Embryonic facial prominence (tissue), 1 donor: ENCODE measurements at regions not wholly inside any gene's neighbourhood (a gene's known extent, or its start where the extent isn't known, plus 50 kb on each side); places are given as distances from the start of the nearest gene placed in this dataset.
"Not testable (repeated sequence)": the region's sequence is repeated elsewhere in the genome, so short reads cannot be mapped to it uniquely, and the experiment has no call there.

Experiments
- DNase-seq: peaks from one replicate; pipeline ENCODE4 v3.0.0-alpha.2; 2016; ENCODE audit errors: extremely low spot score

DNA sequence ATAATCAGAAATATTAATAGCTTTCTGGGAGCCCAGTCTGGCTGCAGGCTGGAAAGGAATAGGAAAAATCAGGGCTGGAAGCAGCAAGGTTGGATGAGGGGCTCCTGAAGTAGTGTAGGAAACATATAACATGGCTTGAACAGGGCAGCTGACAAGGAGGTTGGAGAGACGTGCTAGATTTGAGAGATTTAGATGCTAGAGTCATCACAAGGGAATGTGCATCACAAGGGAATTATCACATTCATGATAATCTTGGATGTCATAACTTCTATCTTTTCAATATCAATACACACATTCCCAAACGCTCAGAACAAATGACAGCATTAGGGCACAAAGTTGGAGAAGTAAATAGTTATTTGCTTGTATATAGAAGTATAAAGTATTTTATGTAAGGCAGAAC lies 120.9 kb upstream of the EGFR start:
- DNase-seq = no peak

DNA sequence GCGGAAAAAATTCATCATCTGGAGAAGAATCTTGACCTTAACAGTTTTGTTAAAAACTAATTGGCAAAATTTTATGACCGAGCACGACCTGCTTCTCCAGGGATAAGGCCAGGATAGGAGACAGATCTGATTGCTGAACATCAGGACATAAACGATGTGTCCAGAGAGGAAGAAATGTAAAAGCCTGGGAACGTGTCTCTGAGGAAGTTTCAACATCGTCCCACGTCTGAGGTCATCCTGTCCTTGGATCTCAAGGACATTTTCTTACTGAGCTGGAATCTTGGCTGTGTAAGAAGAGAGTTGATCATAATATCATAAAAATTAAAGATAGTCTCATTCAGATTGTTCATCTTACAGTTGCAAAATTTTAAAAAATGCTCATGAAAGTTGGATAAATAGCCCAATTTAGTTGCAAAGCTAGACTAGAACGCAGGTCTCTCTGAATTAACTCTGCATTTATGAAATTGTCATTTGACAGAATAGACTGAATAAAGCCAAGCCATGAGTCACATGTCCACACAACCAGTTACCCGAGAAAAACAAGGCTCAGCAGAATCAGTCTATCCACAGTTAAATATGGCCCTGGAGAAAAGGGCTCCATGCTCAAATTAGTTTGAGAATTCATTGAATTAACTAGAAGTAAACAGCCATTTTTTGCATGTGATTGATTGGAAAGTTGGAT lies 120.0 kb upstream of the EGFR start:
- DNase-seq = no peak

DNA sequence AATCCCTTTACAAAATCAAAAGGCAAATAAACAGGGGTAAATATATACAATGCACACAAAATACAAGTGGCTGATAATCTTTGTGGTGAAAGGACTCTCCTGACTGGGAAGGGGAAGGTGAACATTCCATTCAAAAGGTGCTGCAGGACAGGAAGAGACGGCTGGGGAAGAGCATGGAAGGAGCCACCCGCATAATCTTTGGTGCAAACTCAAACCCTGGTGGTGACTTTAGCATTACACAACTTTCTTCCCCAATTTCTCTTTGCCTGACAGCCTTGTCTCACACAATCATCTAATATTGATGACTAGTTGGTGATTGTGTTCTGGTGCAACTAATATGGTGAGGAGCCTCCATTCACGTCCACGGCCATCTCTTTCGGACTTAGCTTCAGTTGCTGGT lies 117.0 kb upstream of the EGFR start:
- DNase-seq = no peak

DNA sequence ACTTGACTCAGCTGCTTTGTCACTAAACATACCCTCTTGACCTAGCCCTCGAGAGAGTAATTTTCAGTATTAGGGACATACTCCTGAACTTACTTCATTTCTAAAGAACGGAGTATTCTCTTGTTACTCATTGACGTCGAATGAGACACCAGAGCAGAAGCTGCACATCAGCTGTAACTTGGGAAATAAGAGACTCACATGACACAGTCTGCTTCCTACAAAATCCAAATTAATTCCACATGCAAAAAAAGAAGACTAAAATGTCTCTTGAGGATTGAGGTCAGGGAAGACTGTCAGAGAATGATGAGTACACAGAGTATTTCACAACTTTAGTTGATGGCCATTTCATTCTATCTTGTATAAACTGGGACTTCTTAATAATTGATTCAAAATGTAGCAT lies 114.7 kb upstream of the EGFR start:
- DNase-seq = no peak

DNA sequence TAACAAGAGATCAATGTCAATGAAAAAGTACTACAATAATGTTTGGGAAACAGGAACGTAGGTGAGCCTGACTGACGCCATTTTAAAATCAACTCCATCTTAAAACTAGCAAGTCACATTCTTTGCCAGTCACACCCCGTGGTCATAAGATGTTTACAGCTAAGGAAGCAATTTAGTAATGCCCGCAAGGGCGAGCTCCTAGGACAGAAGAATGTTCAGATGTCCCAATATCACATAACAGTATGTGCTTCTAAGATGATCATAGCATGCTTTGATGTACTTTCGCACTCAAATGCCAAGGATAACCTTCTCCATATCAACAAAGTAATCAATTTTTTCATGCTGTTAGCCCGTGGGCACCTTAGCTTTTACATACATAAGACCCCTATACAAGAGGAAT lies 113.8 kb upstream of the EGFR start:
- DNase-seq = no peak

DNA sequence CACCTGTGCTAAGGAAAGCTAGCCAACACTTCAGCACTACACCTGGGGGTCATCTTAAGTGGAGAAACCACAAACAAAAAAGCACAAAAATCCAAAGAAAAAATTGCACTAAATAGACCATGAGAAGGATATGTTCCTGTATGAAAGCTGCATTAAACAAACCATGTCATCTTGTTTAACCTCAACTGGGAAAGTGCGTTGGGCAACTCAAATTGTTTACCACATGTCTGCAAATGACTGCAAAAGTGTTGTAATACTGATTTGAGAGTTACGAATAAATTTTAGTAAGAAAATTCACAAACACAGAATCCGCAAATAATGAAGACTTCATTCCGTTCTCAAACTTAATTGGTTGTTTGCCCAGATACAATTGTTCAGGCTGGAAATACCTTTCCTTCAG lies 111.9 kb upstream of the EGFR start:
- DNase-seq = no peak

DNA sequence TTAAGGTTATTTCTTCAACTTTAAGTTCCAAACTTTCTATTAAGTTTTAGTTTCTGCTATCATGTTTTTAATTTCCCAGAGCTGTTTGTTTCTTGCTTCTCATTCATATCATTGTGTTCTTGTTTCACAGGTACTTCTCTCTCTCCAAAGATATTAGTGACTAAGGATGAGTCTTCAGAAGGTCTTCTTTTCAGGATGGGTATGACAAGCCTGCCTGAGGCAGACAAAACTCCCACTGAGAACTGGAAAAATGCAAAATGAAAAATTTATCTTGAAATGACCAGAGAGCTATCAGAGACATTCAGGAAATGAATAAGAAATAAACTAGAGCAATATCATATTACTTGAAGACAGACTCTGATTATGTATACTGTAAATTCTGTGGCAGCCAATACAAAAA lies 110.8 kb upstream of the EGFR start:
- DNase-seq = no peak

DNA sequence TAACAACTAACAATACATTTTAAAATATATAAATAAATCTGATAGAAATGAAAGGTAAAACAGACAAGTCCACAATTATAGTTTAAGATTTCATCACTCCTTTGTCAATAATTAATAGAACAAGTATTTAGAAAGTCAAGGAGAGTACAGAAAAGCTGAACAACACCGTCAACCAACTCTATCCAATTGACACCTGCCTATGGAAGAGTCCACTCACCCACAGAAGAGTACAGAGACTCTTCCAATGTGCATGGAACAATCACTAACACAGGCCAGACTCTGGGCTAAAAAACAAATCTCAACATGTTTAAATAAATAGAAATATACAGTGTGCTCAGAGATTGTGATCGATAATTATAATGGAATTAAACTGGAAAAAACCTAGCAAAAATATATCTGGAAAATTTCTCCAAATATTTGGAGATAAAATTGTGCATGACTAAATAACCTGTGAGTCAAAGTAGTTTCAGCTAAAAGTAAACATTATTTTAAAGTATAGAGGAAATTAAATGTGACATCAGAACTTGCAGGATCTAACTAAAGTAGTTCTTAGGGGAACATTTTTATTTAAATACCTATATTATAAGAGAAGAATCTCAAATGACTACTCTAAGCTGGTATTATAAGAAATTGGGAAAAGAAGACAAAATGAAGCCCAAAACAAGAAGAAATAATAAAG lies 109.9 kb upstream of the EGFR start:
- DNase-seq = no peak

DNA sequence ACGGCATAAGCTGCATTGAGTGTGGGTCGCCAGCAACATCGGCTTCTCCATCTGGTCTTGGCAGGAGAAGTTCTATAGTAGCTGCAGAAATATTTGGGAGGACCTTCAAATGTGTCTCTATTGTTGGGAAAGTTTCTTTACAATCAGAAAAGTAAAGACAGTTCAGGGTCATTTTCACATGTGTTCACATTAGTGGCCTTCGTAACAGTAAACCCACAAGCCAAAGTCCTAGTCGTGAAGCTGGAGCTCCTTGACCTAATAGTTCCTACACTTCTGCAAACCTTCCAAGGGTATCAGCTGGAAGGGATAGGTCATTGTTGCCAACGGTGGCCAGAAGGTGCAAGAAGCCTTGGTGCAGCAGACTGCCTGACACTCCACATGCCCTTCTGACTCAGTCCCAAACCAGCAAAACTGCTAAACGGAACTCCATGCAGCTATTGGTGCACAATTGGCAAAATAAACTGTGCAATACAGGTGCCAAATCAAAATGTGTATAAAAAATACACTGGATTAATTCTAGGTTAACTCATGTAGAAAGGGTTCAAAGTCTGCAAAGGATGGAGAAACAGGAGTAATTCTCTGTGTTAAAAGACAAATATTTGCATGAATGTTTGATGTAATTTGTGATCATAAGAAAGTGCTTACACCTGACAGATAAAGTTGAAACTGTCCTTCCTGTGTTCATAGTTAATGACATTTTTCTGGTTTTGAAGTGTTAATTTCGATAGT lies 102.8 kb upstream of the EGFR start:
- DNase-seq = no peak

DNA sequence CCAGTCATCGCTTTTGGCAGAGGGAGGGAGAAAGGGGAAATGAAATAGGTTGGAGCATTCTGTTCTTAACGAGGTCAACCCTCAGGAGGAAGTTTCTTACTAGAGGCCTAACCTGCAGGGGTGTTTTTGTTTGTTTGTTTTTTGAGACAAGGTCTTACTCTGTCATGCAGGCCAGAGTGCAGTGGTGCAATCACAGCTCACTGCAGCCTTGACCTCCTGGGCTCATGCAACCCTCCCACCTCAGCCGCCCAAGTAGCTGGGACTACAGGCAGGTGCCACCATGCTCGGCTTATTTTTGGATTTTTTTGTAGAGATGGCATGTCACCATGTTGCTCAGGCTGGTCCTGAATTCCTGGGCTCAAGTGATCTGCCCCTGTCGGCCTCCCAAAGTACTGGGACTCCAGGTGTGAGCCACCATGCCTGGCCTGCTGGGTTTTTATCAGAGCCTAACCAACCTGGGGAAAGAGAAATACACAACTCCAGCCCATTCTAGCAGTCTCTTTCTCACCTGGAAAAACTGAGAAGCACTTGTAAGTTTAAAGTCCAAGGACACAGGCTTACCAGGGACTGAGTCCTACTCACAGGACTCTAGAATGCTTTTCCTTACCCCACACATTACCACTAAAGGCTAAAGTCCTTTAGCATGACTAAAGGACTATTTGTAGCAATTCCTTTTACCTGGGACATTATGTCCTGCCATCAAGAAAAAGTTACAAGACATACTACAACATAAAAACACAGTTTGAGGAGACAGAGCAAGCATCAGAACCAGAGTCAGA lies 101.0 kb upstream of the EGFR start:
- no peak for DNase-seq

DNA sequence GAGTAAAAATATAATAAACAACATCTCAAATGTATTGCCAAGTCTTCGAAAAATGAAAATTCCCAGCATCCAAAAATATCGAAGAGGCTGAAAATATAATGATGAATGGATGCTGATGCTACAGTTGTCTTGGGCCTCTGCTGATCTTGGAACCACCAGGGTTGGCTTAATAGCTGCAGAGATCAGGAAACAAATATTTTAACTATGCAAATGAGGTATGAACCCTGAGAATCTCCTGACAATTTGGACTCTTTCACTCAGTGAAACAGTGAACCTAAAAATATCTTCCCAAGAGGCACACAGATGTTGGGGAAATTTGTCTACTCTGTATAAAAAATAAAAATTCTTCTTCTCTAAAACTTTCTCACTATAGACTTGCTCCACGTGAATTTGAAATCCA lies 97.7 kb upstream of the EGFR start:
- DNase-seq = no peak

DNA sequence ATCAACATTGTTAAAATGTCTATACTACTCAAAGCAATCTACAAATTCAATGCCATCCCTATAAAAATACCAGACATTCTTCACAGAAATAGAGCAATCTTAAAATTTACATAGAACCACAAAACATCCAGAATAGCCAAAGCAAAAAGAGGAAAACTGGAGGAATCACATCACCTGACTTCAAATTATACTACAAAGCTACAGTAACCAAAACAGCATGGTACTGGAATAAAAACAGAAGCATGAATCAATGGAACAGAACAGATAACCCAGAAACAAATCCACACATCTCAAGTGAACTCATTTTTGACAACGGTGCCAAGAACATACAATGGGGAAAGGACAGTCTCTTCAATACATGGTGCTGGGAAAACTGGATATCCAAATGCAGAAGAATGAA lies 87.3 kb upstream of the EGFR start:
- no peak for DNase-seq

DNA sequence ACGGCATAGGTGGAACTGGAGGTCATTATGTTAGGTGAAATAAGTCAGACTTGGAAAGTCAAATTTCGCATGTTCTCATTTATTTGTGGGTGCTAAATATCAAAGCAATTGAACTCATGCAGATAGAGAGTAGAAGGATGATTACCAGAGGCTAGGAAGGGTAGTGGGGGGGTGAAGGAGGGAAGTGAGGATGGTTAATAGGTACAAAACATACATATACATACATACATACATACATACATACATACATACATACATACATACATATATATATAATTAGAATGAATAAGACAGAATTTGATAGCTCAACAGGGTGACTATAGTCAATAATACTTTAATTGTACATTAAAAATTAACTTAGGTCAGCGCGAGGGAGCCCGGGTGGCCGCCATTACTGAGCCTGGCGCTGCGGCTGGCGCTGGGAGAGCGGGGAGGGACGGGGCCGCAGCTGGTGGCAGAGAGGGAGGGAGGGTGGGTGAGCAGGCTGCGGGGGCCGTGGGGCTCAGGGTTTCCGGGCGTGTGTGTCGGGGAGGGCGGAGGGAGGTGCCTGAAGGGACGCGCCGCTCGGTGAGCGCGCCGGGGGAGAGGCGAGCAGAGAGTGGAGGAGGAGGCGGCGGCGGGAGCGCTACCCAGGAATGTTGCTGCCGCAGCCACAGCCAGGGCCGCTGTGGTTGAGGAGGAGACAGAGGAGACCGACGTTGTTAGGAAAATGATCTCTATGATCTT lies 85.8 kb upstream of the EGFR start:
- DNase-seq = peak; percentile 55

DNA sequence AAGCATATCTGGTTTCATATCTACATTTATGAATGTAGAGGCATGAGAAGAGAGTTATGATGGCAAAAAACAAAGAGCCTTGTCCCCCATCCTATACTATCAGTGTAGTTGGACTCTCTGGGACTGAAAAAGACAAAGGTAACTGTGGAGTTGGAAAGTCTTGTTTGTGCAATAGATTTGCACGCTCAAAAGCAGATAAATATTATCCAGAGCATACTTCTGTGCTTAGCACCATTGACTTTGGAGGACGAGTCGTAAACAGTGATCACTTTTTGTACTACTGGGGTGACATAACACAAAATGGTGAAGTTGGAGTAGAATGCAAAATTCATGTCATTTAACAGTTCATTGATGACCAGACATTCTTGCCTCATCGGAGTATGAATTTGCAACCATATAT lies 85.2 kb upstream of the EGFR start:
- DNase-seq = no peak

DNA sequence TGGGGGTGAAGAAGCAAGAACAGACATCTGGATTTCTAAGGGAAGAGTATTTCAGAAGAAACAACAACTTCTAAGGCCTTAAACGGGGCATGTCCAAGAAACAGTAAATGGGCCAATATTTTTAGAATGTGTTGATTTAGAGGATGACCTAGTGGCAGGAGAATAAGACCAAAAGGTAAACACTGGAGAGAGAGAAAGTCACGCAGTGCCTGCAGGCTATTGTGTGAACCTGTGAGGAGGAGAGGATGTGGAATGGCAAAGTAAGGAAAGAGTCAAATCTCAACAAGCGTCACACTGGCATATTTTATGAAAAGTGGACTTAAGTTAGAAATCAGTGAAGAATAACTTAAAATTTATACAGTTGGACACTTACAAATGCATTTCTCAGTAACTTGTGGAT lies 78.1 kb upstream of the EGFR start:
- no peak for DNase-seq

DNA sequence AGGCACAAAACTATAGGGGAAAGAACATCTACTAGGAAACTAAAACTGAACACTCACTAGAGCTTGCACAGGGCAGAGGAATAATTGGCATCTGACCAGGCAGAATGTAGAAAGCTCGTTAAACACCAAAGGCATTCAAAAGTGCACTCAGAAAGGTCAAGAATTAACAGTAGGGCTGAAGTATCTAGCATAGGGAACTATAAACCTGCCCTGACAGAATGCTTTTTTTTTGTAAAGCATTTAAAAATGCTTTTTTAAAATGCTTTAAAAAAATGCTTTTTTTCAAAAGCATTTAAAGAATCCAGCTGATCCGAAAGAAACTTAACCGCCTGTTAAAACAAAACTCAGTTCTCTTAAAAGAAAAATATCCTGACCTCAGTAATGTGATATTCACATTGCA lies 74.6 kb upstream of the EGFR start:
- no peak for DNase-seq

DNA sequence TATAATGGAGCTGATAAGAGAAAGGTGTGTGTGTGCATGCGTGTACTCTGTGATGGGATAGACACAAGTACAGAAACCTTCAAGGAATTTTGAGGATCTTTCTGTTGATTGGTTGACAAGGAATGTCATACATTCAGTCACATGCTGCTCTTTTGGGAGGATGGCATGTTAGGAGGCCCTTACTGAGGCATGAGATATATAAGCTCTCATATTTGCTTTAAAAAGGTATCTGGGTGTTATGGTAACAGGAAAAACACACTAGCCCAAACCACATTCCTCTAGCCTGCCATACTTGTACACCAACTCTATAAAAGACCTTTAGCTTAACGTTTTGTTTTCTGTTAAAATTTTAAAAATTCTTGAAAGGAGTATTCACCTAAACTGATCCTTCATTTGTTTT lies 72.5 kb upstream of the EGFR start:
- no peak for DNase-seq

DNA sequence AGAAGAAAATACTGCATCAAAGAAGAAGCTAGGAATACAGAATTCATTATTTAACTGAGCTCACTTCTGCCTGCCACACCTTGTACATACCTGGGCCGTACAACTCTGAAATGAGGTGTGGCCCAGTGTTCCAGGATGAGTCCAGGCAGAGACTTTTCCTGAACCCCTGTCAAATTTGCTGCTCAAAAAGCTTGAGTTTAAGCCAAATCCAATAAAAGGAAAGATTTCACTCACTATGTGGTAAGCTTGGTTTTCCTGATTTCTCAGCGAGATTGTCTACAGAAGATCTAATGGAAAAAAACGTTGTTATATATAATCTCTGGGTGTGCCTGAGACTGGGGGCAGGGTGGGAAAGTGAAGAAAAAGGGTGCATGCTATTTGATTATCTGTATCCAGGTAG lies 72.1 kb upstream of the EGFR start:
- DNase-seq = peak; percentile 19

DNA sequence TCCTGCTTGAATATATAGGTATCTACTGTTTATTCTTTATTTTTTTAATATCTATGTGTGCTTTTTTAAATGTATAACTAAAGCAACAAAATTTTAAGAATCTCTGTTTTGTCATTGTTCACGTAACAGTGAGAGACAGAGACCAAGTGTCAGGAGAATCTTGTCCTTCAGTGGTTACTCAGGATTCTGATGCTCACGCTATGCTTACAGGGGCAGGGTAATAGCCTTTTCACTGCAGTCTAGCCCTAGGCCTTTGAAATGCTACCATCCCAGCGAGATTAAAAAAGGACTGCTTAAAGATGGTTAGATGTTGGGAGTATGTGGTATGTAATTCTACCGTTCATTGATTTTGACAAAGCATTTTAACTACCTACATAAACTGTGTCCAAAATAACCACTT lies 71.6 kb upstream of the EGFR start:
- no peak for DNase-seq

DNA sequence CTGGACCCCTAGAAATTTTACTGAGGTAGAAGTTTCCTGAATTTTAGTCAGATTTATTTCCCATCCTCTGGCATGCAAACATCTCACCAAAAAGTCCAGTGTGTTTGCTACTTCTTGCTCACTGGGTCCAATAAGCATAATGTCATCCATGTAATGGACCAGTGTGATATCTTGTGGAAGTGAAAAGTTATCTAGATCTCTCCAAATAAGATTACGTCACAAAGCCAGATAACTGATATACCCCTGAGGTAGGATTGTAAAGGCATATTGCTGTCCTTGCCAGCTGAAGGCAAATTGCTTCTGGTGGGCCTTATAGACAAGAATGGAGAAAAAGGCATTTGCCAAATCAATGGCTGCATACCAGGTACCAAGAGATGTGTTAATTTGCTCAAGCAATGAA lies 69.3 kb upstream of the EGFR start:
- DNase-seq = not testable (repeated sequence)

DNA sequence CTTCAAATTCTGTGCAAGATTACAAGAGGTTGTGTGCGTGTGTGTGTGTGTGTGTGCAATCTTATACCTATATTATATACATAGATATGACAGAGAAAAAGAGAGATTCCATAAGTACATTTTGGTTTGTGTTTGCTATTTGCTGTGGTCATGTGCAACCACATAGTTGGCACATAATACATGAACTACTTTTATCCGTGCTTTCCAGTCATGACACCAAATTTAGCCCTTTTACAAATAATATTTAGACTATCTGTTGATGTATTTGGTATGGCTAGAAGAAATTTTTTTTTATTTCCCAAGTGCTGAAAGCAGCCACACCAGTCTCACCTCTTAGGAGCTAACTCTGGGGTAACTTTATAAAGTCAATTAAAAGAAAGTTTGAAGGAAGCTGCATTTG lies 63.5 kb upstream of the EGFR start:
- no peak for DNase-seq
